K562 (cell line): ENCODE measurements at regions not wholly inside any gene's neighbourhood (a gene's known extent, or its start where the extent isn't known, plus 50 kb on each side); places are given as distances from the start of the nearest gene placed in this dataset.
"Not testable (repeated sequence)": the region's sequence is repeated elsewhere in the genome, so short reads cannot be mapped to it uniquely, and the experiment has no call there.

Experiments used
- ATAC-seq: fragments of 200-7000 bp; cut with Tn5 transposase; 3 replicates; pipeline ENCODE4 v1.9.1; 2020; ENCODE audit warnings: moderate library complexity
- BruUV-seq: library from RNA; stranded (reverse); fragments of 400-500 nt; replicated peaks from 2 replicates; lab custom pipeline; 2021; lab: Mats Ljungman, UMichigan
- CTCF ChIA-PET: fragments of 300-600 bp; formaldehyde crosslinking; extraction: SDS; loops from one replicate; lab custom pipeline; 2021; ENCODE audit warnings: low intra/inter-chr PET ratio; lab: Yijun Ruan, JAX
- POLR2A ChIA-PET: fragments of 300-600, 350-650 bp; sonication (Branson Sonifier 250); formaldehyde crosslinking; extraction: SDS; loops from one replicate; lab custom pipeline; 2021; ENCODE audit warnings: antibody characterized with exemption, inconsistent platforms; lab: Yijun Ruan, JAX
- DNase-seq, 4 experiments: peaks; one replicate each; pipeline versions ENCODE4 v3.0.0 to v3.0.0-alpha.2; 2011 to 2018; ENCODE audit warnings: low spot score in 3 of 4, mixed read lengths in 3 of 4; ENCODE audit errors: extremely low read depth in 1 of 4
- FAIRE-seq: peaks from 2 replicates; lab custom pipeline; 2011; peaks lifted over from hg19 to GRCh38; lab: Jason Lieb, UNC
- H2AFZ ChIP-seq: 2 replicates; pipeline ENCODE4 v1.6.0; 2011; ENCODE audit warnings: low read depth, low read length, control low read depth, inconsistent platforms
- H3K27ac ChIP-seq: fragments of 200-600 bp; 3 replicates; pipeline ENCODE4 v1.8.0; 2011; ENCODE audit warnings: low read depth, mild to moderate bottlenecking, control low read depth, inconsistent platforms, low read length, moderate library complexity, mixed read lengths; ENCODE audit errors: extremely low read depth
- H3K27me3 ChIP-seq, 2 experiments: fragments of 300-600 bp in 1 of 2; 2 replicates in 1 of 2; 3 replicates in 1 of 2; pipeline versions ENCODE4 v1.6.0 to v1.8.0; 2011; ENCODE audit warnings: inconsistent platforms in 2 of 2, low read length in 2 of 2, mild to moderate bottlenecking in 1 of 2, mixed read lengths in 1 of 2, moderate library complexity in 1 of 2; ENCODE audit not compliant: control insufficient read depth in 2 of 2, insufficient read depth in 2 of 2
- H3K36me3 ChIP-seq: fragments of 300-600 bp; 3 replicates; pipeline ENCODE4 v1.8.0; 2011; ENCODE audit warnings: mild to moderate bottlenecking, low read length, inconsistent platforms; ENCODE audit not compliant: control insufficient read depth, insufficient read depth
- H3K4me1 ChIP-seq, 2 experiments: fragments of 200-600 bp in 1 of 2; replicated peaks in 1 of 2; 2 replicates in 1 of 2; 3 replicates in 1 of 2; pipeline versions ENCODE4 v1.5.1 to v1.8.0; 2011; ENCODE audit warnings: inconsistent platforms in 2 of 2, low read length in 2 of 2, mild to moderate bottlenecking in 1 of 2, mixed read lengths in 1 of 2, moderate library complexity in 1 of 2; ENCODE audit not compliant: control insufficient read depth in 2 of 2, insufficient read depth in 2 of 2
- H3K4me2 ChIP-seq: 2 replicates; pipeline ENCODE4 v1.6.1; 2011; ENCODE audit warnings: low read length, control low read depth, inconsistent platforms, mixed read lengths; ENCODE audit not compliant: insufficient read depth
- H3K4me3 ChIP-seq: fragments of 200-600 bp; sonication (generic), shearing (Covaris generic); 2 replicates; pipeline ENCODE4 v1.5.1; 2016; ENCODE audit warnings: control low read depth, inconsistent platforms
- H3K79me2 ChIP-seq: fragments of 200-600 bp; 3 replicates; pipeline ENCODE4 v1.8.0; 2011; ENCODE audit warnings: low read length, inconsistent platforms; ENCODE audit not compliant: control insufficient read depth, insufficient read depth
- H3K9ac ChIP-seq, 2 experiments: 2 replicates each; pipeline versions ENCODE4 v1.6.0 to v1.6.1; 2011; ENCODE audit warnings: low read depth in 2 of 2, low read length in 2 of 2, control low read depth in 1 of 2, inconsistent platforms in 1 of 2, mild to moderate bottlenecking in 1 of 2, mixed read lengths in 1 of 2; ENCODE audit not compliant: insufficient read depth in 1 of 2
- H3K9me1 ChIP-seq: one replicate; pipeline ENCODE4 v1.6.0; 2011; ENCODE audit warnings: inconsistent platforms, mild to moderate bottlenecking, low read length, moderate library complexity; ENCODE audit not compliant: control insufficient read depth, insufficient read depth
- H3K9me3 ChIP-seq: replicated peaks from 2 replicates; pipeline ENCODE4 v1.5.1; 2011; ENCODE audit warnings: low read depth, low read length, inconsistent platforms; ENCODE audit not compliant: control insufficient read depth, insufficient read depth
- H4K20me1 ChIP-seq: replicated peaks from 2 replicates; pipeline ENCODE4 v1.6.1; 2011; ENCODE audit warnings: low read length, inconsistent platforms, mixed read lengths; ENCODE audit not compliant: control insufficient read depth, insufficient read depth
- SPI1 ChIP-seq: IDR thresholded peaks from 2 replicates; pipeline ENCODE4 v1.6.1; 2011; ENCODE audit warnings: low read depth, low read length, control low read depth, borderline replicate concordance
- WGBS: fragments of 100-300 bp; shearing (Covaris generic); methylation state at CpG from one replicate; pipeline ENCODE4 v1.1.6; 2016; ENCODE audit warnings: low coverage, mixed read lengths; ENCODE audit not compliant: insufficient coverage; ENCODE audit errors: missing lambda C conversion rate; 5-methylcytosine and 5-hydroxymethylcytosine counted together
- in situ Hi-C: fragments of 300-500 bp; cut with MboI; formaldehyde crosslinking; loops from 4 replicates; pipeline ENCODE4 v1.15.0; 2018; ENCODE audit warnings: inconsistent platforms, mixed read lengths
- intact Hi-C: fragments of 100-400 bp; cut with micrococcal nuclease; formaldehyde crosslinking; loops from 2 replicates; pipeline ENCODE4 v1.14.2; 2022

DNA sequence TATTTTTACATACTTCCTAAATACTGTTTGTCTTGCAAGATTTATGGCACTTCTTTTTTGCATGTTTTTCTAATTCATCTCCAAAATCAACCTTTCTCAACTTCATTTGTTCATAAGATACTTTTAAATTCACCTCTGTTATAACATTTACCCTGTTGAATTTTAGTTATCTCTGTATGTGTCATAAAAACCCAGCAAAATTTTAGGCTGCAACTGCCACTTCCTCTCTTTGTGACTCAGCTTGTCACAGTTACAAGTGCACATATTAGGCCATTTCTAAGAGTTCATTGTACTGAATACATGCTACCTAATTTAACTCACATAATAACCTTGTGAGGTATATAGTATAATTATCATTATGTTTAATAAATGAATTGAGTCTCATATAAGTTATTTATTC, 1023.0 kb upstream of the DEFB115 start:
- in situ Hi-C loops, result not testable (repeated sequence)

GRCh38 chr20:30275073-30275472, 982.4 kb upstream of the DEFB115 start:
- H3K4me2 ChIP-seq, DNase-seq, ATAC-seq, BruUV-seq, H3K4me1 ChIP-seq, H3K4me3 ChIP-seq, H3K9ac ChIP-seq, FAIRE-seq, POLR2A ChIA-PET, intact Hi-C loops, H3K27me3 ChIP-seq, H3K36me3 ChIP-seq, H3K9me3 ChIP-seq, H3K79me2 ChIP-seq, CTCF ChIA-PET, in situ Hi-C loops, H3K27ac ChIP-seq, H3K9me1 ChIP-seq, H4K20me1 ChIP-seq, H2AFZ ChIP-seq: not testable (repeated sequence)
- 17% methylated on average over 4 of the region's 4 CpGs for WGBS

More for the DNA sequence above, 1023.0 kb upstream of the DEFB115 start:
- TF ChIP-seq SPI1, result peak; percentile 68; the same call in 1 of the 2 replicates
- H3K4me3 ChIP-seq, FAIRE-seq, intact Hi-C loops, H3K27ac ChIP-seq, BruUV-seq, POLR2A ChIA-PET, H3K9me3 ChIP-seq, H2AFZ ChIP-seq, H3K9me1 ChIP-seq, H3K9ac ChIP-seq, H3K27me3 ChIP-seq, H3K36me3 ChIP-seq, DNase-seq, CTCF ChIA-PET, ATAC-seq, H3K4me2 ChIP-seq, H4K20me1 ChIP-seq, H3K4me1 ChIP-seq, H3K79me2 ChIP-seq: not testable (repeated sequence)
